ENCODE measurements at regions not wholly inside any gene's neighbourhood (a gene's known extent, or its start where the extent isn't known, plus 50 kb on each side); places are given as distances from the start of the nearest gene placed in this dataset.

DNA sequence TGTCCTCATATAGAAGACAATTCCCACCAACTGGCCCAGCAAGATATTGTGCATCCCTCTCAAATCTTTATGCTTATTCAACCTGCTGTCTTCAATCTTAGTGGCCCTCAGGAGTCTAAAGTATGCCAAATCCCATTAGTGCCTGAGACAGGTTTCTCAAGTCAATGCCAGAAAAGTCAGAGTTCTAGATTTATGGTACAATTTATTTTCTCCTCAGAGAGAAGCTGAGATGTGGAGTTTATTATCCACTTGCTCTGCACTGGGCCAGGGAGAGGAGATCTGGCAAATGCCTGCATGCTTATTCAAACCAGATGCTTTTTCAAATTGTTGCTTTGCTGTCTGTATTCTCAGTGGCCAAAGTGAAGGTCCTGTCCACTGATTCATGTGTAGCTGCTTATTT lies 825.2 kb downstream of the METTL4 start:
- Histone ChIP-seq H3K9ac (ENCODE audit: low read length) (no peak overlapping the region), H3K27me3 (replicated peaks; ENCODE audit: insufficient read depth, low read length) (no peaks in the 10 kb centered on the region), H3K4me1 (ENCODE audit: low read length) (no peaks in the 10 kb centered on the region), H3K79me2 (ENCODE audit: low read length) (no peaks in the 10 kb centered on the region), H3K4me2 (ENCODE audit: low read depth, low read length) (no peak overlapping the region), H3F3A (ENCODE audit: insufficient read depth, low read length) (no peaks in the 10 kb centered on the region), H4K20me1 (ENCODE audit: insufficient read depth, low read length) (no peaks in the 10 kb centered on the region), H3K36me3 (replicated peaks; ENCODE audit: insufficient read depth, low read length) (no peaks in the 10 kb centered on the region), H3K4me3 (ENCODE audit: low read length) (no peak overlapping the region), H3K9me3 (replicated peaks; ENCODE audit: insufficient read depth, low read length) (no peaks in the 10 kb centered on the region), H2AFZ (ENCODE audit: low read length) (no peak overlapping the region), H3K27ac (ENCODE audit: low read length) (no peak overlapping the region), H3K9me2 (replicated peaks; ENCODE audit: insufficient read depth, low read length) (no peaks in the 10 kb centered on the region)
- no peak for TF ChIP-seq EZH2 (optimal IDR thresholded peaks at IDR 0.05; ENCODE audit: low read depth, low read length)
- TF ChIP-seq CTCF (IDR thresholded peaks at IDR 0.05; ENCODE audit: low read length), result no peak
- TF ChIP-seq EZH2phosphoT487 (IDR thresholded peaks at IDR 0.05; ENCODE audit: low read length), result no peak
- DNase-seq, result no peak

DNA sequence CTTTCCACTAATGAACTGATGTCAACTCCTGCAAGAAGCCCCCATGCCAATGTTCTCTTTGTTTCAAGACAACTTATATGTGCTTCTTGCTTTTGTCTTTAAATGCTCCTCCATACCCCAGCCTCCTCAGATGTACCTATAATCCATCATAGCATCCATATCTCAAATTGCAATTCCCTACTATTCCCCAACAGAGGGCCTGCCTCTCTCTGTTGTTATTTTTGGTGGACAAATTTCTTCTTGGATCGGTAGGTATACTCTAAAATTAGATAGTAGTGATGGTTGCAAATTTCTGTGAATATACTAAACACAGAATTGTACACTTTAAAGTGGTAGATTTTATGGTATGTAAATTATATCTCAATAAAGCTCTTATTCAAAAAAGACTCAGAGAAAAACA lies 820.1 kb downstream of the METTL4 start:
- no peaks in the 10 kb centered on the region for H3K9me2 ChIP-seq (replicated peaks; ENCODE audit: insufficient read depth, low read length)
- no peaks in the 10 kb centered on the region for H3K9me3 ChIP-seq (replicated peaks; ENCODE audit: insufficient read depth, low read length)
- no peak for DNase-seq
- no peaks in the 10 kb centered on the region for H3K36me3 ChIP-seq (replicated peaks; ENCODE audit: insufficient read depth, low read length)
- no peak overlapping the region for H3K9ac ChIP-seq (ENCODE audit: low read length)
- no peak overlapping the region for H3K4me2 ChIP-seq (ENCODE audit: low read depth, low read length)
- H3K27me3 ChIP-seq (replicated peaks; ENCODE audit: insufficient read depth, low read length), result no peaks in the 10 kb centered on the region
- H3K4me3 ChIP-seq (ENCODE audit: low read length), result no peak overlapping the region
- no peaks in the 10 kb centered on the region for H3F3A ChIP-seq (ENCODE audit: insufficient read depth, low read length)
- no peaks in the 10 kb centered on the region for H4K20me1 ChIP-seq (ENCODE audit: insufficient read depth, low read length)
- TF ChIP-seq CTCF (IDR thresholded peaks at IDR 0.05; ENCODE audit: low read length), result no peak
- no peak for TF ChIP-seq EZH2phosphoT487 (IDR thresholded peaks at IDR 0.05; ENCODE audit: low read length)
- TF ChIP-seq EZH2 (optimal IDR thresholded peaks at IDR 0.05; ENCODE audit: low read depth, low read length), result no peak
- no peak overlapping the region for H3K27ac ChIP-seq (ENCODE audit: low read length)
- no peaks in the 10 kb centered on the region for H3K79me2 ChIP-seq (ENCODE audit: low read length)
- no peak overlapping the region for H2AFZ ChIP-seq (ENCODE audit: low read length)
- no peaks in the 10 kb centered on the region for H3K4me1 ChIP-seq (ENCODE audit: low read length)

DNA sequence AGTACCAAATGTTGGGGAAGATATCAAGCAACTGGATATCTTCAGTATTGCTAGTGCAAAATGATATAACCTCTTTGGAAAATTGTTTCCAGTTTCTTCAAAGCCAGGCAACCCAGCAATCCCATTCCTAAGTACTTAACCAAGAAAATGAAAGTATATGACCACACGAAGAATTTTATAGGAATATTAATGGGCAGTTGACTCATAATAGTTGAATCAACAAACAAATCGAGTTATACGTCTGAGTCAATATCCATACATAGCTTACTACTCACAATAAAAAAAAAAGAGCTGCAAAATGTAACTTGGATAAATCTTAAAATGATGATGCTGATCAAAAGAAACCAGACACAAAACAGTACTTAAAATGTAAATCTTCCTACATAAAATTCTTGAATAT lies 810.4 kb downstream of the METTL4 start:
- no peaks in the 10 kb centered on the region for H3K4me1 ChIP-seq (ENCODE audit: low read length)
- no peak overlapping the region for H3K27ac ChIP-seq (ENCODE audit: low read length)
- H3K9ac ChIP-seq (ENCODE audit: low read length), result no peak overlapping the region
- H3K27me3 ChIP-seq (replicated peaks; ENCODE audit: insufficient read depth, low read length), result no peaks in the 10 kb centered on the region
- H3K79me2 ChIP-seq (ENCODE audit: low read length), result no peaks in the 10 kb centered on the region
- TF ChIP-seq CTCF (IDR thresholded peaks at IDR 0.05; ENCODE audit: low read length), result no peak
- no peak for TF ChIP-seq EZH2phosphoT487 (IDR thresholded peaks at IDR 0.05; ENCODE audit: low read length)
- TF ChIP-seq EZH2 (optimal IDR thresholded peaks at IDR 0.05; ENCODE audit: low read depth, low read length), result no peak
- no peak for DNase-seq
- H3K4me3 ChIP-seq (ENCODE audit: low read length), result no peak overlapping the region
- no peaks in the 10 kb centered on the region for H3K9me2 ChIP-seq (replicated peaks; ENCODE audit: insufficient read depth, low read length)
- H3K4me2 ChIP-seq (ENCODE audit: low read depth, low read length), result no peak overlapping the region
- no peaks in the 10 kb centered on the region for H3K9me3 ChIP-seq (replicated peaks; ENCODE audit: insufficient read depth, low read length)
- no peak overlapping the region for H2AFZ ChIP-seq (ENCODE audit: low read length)
- H3F3A ChIP-seq (ENCODE audit: insufficient read depth, low read length), result no peaks in the 10 kb centered on the region; the same call in 1 of the 2 replicates
- no peaks in the 10 kb centered on the region for H3K36me3 ChIP-seq (replicated peaks; ENCODE audit: insufficient read depth, low read length)
- no peaks in the 10 kb centered on the region for H4K20me1 ChIP-seq (ENCODE audit: insufficient read depth, low read length)
